Superior temporal gyrus (tissue), 1 donor: ENCODE measurements at regions not wholly inside any gene's neighbourhood (a gene's known extent, or its start where the extent isn't known, plus 50 kb on each side); places are given as distances from the start of the nearest gene placed in this dataset.

ENCODE experiments used
- DNase-seq: peaks from one replicate; pipeline ENCODE4 v3.0.0-alpha.2; 2016; ENCODE audit errors: extremely low spot score

GRCh38 chr9:87818308-87818707 is 64.4 kb upstream of the SPATA31E1 start:
- no peak for DNase-seq

- no peak for DNase-seq
Measured at GRCh38 chr9:87824216-87824875, 58.3 kb upstream of the SPATA31E1 start.

DNA sequence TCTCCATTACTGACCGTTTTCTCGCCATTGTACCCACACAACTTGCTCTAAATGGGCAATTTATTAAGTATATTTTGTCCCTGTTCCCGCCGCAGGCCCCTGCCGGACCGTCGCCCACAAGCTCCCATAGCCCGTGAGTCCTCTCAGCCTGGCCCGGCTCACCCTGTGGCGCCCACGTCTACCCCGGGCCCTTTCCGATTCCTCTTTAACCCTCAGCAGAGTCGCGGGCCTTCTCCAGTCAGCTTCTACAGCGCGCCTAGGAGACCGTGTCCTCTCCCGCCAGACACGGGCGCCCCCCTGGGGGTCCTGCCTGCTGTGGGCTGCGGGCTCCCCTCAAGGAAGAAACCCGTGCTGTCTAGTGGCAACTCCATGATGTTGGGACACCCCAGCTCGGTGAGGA is 57.8 kb upstream of the SPATA31E1 start:
- no peak for DNase-seq

GRCh38 chr9:87826331-87826730 is 56.3 kb upstream of the SPATA31E1 start:
- no peak for DNase-seq

GRCh38 chr9:87827341-87827740 is 55.3 kb upstream of the SPATA31E1 start:
- no peak for DNase-seq

GRCh38 chr9:87829756-87830155 is 52.9 kb upstream of the SPATA31E1 start:
- DNase-seq, result no peak

- DNase-seq, result no peak
Measured at GRCh38 chr9:87830446-87830845, 52.2 kb upstream of the SPATA31E1 start.

DNA sequence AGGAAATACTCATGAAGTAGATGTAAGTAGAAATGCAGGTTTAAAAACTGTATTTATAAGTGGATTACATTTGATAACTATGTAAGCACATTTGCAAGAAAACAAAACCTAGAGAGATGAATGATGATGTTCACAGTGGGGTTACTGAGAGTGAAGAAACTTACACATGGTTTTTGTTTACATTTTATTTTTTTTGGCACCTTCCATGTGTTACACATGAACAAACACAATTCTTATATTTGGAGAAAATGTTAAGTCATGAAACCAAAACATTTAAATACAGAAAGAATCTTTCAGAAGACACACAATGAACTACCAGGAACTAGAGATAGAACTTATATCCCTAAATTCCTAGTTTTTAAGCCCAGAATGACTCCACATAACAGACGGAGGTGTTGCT is 51.5 kb upstream of the SPATA31E1 start:
- DNase-seq, result no peak
